HG03378 (cell line): ENCODE measurements at regions not wholly inside any gene's neighbourhood (a gene's known extent, or its start where the extent isn't known, plus 50 kb on each side); places are given as distances from the start of the nearest gene placed in this dataset.
A peak's percentile ranks its signal among the peaks of the same experiment; 100 is the strongest.
"Not testable (repeated sequence)": the region's sequence is repeated elsewhere in the genome, so short reads cannot be mapped to it uniquely, and the experiment has no call there.

Source experiments
- ATAC-seq: cut with Tn5 transposase; IDR thresholded peaks from one replicate; pipeline ENCODE4 v1.9.1; 2021; ENCODE audit warnings: mild to moderate bottlenecking, moderate library complexity; ENCODE audit not compliant: unreplicated experiment

DNA sequence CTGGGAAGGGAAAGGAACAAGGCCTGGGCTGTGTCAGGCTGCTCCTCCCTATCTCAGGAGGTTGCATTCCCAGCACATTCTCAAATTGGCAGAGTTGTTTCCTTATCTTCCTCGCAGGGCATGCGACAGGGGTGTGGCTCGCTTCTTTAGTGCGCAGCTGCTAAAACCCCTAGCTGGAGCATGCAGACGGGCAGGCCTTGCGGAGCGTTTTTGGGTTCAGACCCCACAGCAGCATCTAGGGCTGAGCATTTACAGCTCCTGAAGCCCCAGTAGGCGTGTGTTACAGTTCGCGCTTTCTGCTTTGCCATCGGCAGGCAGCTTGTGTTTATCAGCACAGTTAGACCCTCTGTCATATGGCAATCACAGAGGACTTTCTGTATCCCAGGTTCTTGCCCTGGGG, 392.4 kb downstream of the TECRL start:
- no peak for ATAC-seq

GRCh38 chr4:64014647-64015046, 394.6 kb downstream of the TECRL start:
- no peak for ATAC-seq

DNA sequence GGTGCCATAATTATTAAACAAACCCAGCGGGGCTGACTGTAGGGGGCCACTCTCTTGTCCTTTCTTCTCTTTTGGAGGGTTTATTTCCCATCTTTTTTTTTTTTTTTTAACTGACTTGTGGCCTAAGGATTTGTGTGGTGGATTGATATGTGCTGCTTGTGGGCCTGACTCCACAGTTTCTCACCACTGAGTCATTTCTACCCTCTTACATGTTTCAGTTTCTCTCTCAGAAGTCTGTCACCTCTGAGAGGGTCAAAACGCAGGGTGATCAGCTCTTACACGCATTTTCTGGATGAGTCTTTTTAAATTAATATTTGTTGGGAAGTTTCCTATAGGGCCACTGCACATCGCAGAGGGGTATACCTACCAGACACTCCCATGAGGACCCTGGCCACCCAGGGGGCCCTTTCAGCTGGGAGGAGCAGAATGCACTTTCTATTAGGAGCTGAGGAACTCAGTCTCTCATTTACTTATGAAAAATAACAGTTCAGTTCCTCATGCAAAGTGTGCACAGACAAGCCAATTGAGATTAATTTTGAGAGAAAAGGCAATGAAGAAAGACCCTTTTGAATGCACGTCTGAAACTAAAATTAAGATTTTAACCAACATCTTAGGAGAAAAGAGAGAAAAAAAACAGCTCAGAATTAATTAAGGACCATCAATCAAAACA, 407.9 kb downstream of the TECRL start:
- ATAC-seq: peak; percentile 83

GRCh38 chr4:64000241-64000640, 409.0 kb downstream of the TECRL start:
- no peak for ATAC-seq

DNA sequence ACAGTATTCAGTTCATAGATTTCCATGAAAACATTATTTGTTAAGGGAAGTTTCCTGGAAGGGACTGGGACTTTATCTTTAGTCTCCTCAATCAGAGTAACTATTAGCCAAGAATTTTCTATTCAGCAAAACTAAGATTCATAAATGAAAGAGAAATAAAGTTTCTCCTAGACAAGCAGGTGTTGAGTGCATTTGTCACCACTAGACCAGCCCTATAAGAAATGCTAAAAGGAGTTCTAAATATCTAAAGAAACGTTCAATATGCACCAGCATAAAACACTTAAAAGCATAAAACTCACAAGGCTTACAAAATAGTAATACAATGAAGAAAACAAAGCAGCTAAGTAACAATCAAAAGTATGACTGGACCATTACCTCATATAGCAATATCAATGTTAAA, 423.0 kb downstream of the TECRL start:
- ATAC-seq: no peak

DNA sequence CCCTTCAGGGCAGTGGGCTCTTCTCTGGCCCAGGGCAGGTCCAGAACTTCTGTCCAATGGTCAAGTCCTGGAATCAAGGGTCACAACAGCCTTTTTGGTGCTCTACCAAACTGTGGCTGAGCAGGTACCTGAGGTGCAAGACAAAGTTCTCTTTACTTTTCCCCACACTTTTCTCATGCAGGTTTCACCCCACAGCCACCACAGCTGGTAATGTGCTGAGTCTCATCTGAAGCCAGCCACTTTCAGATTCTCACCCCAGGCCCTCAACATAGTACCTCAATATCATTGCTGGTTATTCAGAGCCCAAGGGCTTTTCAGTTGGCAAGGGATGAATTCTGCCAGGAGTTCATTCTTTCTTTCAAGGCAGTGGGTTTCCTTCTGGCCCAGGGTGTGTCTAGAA, 426.0 kb downstream of the TECRL start:
- no peak for ATAC-seq

DNA sequence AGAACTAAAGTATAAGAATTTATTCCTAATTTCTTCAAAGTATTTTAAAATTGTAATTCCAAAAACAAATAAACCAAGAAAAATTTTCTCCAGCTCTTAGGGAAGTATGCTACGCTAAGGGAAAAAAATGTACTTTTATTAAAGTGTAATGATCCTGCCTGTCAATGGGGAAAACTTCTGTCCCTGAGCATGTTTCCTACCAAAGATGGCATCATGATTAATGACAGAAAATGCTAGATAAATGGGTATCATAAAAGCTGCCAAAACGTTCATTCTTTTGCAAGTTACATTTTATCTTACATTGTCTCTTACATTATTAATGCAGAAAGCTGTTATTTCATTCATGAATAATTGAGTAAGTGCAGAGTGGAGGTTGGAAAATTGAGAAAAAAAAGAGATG, 443.4 kb downstream of the TECRL start:
- ATAC-seq: no peak

DNA sequence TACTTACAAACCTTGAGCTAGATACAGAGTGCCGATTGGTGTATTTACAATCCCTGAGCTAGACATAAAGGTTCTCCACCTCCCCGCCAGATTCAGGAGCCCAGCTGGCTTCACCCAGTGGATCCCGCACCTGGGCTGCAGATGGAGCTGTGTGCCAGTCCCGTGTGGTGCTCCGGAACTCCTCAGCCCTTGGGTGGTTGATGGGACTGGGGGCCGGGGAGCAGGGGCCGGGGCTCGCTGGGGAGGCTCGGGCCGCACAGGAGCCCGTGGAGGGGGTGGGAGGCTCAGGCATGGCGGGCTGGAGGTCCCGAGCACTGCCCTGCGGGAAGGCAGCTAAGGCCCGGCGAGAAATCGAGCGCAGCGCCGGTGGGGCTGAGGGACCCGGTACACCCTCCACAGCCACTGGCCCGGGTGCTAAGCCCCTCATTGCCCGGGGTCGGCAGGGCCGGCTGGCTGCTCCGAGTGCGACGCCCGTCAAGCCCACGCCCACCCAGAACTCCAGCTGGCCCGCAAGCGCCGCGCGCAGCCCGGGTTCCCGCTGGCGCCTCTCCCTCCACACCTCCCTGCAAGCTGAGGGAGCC, 466.5 kb downstream of the TECRL start:
- ATAC-seq: not testable (repeated sequence)

DNA sequence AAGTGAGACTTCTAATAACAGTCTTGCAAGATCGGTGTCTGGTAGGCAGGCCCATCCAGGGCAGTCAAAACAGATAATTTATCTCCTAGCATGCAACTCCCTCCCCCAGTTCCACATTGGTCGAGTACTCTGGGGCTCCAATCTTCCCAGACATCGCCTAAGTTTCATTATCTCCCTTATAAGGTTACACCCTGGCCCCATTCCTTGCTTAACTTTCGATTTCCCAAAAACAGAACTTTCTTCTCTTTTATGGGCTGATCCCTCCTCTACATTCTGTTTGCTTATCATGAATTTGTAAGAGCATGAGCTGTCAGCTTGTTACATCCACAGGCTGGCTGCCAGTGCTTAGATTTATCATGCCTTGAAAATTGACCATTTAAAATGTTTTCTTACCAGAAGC, 471.3 kb downstream of the TECRL start:
- no peak for ATAC-seq

DNA sequence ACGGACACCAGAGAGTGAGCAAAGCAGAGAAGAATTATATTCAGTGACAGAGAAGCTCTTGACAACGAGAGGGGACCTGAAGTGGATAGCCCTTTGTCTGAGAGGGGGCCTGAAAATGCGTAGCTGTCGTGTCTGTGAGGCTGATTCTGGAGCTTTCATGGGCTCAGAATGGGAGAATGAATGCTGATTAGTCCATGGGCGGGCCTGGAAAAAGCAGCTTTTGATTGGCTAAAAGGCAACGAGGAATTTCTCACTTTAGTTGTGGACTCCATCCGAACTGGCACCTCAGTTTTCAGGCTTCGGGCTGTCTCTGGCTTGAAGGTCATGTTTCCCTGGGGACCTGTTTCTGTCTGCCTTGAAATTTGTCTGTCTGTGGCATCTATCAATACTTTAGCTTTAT, 487.1 kb downstream of the TECRL start:
- ATAC-seq: no peak

DNA sequence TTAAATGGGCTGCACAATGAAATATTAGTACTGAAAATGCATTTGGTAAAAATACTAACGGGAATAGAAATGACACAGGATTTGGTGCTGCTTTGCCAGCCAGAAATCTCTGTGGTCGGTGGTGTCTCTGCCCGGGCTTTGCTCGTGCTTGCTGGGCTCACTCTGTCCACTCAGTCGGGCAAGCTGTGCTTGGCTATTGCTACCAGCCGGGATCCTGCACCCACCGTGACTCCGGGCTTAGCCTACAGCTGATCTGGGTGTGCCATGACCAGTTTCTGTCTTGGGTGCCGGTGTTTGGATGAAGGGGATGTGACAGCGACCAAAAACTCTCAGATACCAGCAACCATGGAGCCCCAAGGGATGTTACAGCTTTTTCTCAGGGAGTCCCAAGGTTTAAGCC, 487.7 kb downstream of the TECRL start:
- ATAC-seq: no peak

- no peak for ATAC-seq
Observed at GRCh38 chr4:63919636-63920365, 489.4 kb downstream of the TECRL start.

- ATAC-seq: no peak
Observed at GRCh38 chr4:63906660-63907183, 502.5 kb downstream of the TECRL start.

DNA sequence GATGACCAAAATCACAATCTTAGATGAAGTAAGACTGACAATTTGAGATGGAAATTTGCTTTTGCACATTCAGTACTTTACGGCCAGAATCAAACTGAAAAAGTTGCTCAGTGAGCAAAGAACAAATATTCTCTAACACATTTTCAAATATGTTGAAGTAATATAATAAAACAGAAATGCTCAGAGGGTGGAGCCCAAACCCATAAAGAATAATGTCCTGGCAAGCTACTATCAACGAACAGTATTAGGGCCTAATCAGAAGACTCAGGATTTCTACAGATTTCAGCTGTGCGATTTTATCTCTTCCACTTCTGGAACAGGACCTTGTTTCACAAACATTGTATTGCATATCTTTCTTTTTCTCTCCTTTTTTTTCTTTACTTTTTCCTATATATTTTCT, 505.0 kb downstream of the TECRL start:
- ATAC-seq: no peak

- no peak for ATAC-seq
Observed at GRCh38 chr4:63901304-63901703, 507.9 kb downstream of the TECRL start.

DNA sequence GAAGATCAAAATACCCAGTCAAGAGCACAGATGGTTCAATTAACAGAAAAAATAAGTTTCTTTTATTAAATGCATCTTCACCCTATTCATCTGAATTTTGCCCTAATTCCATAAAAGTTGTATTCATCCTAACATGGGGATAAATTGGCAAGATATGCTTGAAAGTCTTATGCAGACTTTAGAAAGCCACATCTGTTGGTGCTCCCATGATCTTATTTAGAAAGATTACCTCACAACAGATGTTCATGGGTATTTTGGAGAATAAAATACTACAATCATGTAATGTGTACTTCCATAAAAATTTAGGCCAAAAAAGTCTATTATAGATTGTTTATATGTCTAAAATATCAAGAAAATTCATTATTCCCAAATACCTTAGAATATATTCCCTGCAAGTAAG, 510.3 kb downstream of the TECRL start:
- ATAC-seq: no peak

GRCh38 chr4:63894161-63894560, 515.1 kb downstream of the TECRL start:
- ATAC-seq: no peak

- ATAC-seq: no peak
Observed at GRCh38 chr4:63869370-63869769, 539.9 kb downstream of the TECRL start.

DNA sequence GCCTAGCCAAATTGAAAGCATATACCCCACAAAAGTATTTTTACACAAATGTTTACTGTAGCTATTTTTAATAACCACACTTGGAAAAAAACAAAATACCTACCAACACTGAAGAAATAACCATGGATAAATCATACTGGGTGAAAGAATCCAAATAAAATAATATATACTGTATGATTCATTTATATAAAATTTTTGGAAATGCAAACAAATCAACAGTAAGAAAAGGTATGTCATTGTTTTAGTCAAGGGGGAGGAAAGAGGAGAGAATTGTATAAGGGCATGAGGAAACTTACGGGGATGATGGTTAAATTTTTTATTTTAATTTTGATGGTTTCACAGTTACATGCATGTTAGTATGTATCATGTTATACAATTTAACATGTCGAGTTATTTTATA, 557.8 kb downstream of the TECRL start:
- ATAC-seq: no peak

- ATAC-seq: no peak
Observed at GRCh38 chr4:63841266-63841665, 568.0 kb downstream of the TECRL start.

DNA sequence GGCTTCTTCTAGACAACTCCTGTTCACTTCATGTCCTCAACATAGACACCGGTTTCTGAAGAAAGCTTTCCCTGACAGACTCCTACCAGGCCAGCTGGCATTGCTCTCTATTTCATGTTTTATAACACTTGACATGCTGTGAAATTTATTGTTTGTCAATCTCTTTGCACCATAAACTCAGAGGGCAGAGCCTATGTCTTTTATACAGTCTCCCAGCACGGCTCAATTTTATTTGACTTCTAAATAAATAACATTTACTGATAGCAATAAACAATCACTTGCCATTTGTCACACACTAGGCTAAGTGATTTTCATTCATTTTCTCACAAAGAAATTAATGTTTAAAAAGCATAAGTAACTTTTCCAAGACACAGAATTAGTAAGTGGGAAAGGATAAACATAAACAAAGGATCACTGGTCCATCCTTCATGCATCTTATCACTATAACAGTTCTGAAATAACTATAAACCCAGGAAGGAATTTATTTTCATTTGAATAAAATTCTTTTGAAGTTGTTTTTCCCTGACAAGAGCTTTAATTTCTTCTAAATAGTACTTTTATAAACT, 577.6 kb downstream of the TECRL start:
- ATAC-seq: no peak
